IMR-90 (cell line): ENCODE measurements at regions not wholly inside any gene's neighbourhood (a gene's known extent, or its start where the extent isn't known, plus 50 kb on each side); places are given as distances from the start of the nearest gene placed in this dataset.

Experiments
- ATAC-seq: fragments of 200-7000 bp; cut with Tn5 transposase; 2 replicates; pipeline ENCODE4 v1.9.1; 2020; ENCODE audit warnings: low read depth, mild to moderate bottlenecking, moderate library complexity
- BruUV-seq: library from RNA; stranded (reverse); fragments of 400-500 nt; replicated peaks from 2 replicates; lab custom pipeline; 2021; lab: Mats Ljungman, UMichigan
- CTCF ChIA-PET: fragments of 300-600 bp; formaldehyde crosslinking; extraction: SDS; loops from one replicate; lab custom pipeline; 2021; ENCODE audit warnings: antibody characterized with exemption; lab: Yijun Ruan, JAX
- POLR2A ChIA-PET: fragments of 300-600 bp; sonication (Branson Sonifier 250); formaldehyde crosslinking; loops from one replicate; lab custom pipeline; 2022; ENCODE audit warnings: antibody characterized with exemption; ENCODE audit not compliant: unreplicated experiment; lab: Charles Lee
- DNase-seq: peaks from one replicate; pipeline ENCODE4 v3.0.0; 2013
- H2AFZ ChIP-seq: replicated peaks from 2 replicates; pipeline ENCODE3; 2013; ENCODE audit warnings: low read length, mild to moderate bottlenecking; ENCODE audit not compliant: poor library complexity
- H2AK5ac ChIP-seq: 2 replicates; pipeline ENCODE4 v1.6.1; 2013; ENCODE audit warnings: low read depth, low read length, inconsistent platforms
- H2AK9ac ChIP-seq: replicated peaks from 2 replicates; pipeline ENCODE3; 2013; ENCODE audit warnings: mild to moderate bottlenecking, low read depth, low read length, moderate library complexity; ENCODE audit not compliant: poor library complexity
- H2BK120ac ChIP-seq: 2 replicates; pipeline ENCODE4 v1.6.1; 2013; ENCODE audit warnings: low read depth, low read length, inconsistent platforms
- H2BK15ac ChIP-seq: 3 replicates; pipeline ENCODE4 v1.6.1; 2013; ENCODE audit warnings: low read depth, low read length, inconsistent platforms
- H2BK20ac ChIP-seq: 2 replicates; pipeline ENCODE4 v1.6.1; 2013; ENCODE audit warnings: low read depth, mild to moderate bottlenecking, inconsistent platforms, low read length, moderate library complexity
- H2BK5ac ChIP-seq: 2 replicates; pipeline ENCODE4 v1.6.1; 2013; ENCODE audit warnings: mild to moderate bottlenecking, low read depth, low read length, inconsistent platforms; ENCODE audit not compliant: poor library complexity, severe bottlenecking
- H3K14ac ChIP-seq: replicated peaks from 2 replicates; pipeline ENCODE4 v1.6.1; 2013; ENCODE audit warnings: low read depth, low read length, inconsistent platforms
- H3K18ac ChIP-seq: 2 replicates; pipeline ENCODE4 v1.6.1; 2013; ENCODE audit warnings: low read depth, low read length, control low read depth
- H3K23ac ChIP-seq: 2 replicates; pipeline ENCODE4 v1.6.1; 2013; ENCODE audit warnings: low read depth, low read length, inconsistent platforms
- H3K27ac ChIP-seq: 2 replicates; pipeline ENCODE4 v1.5.1; 2013; ENCODE audit warnings: mild to moderate bottlenecking, control low read depth, low read length; ENCODE audit not compliant: insufficient read depth
- H3K27me3 ChIP-seq: 2 replicates; pipeline ENCODE4 v1.6.1; 2013; ENCODE audit warnings: low read length; ENCODE audit not compliant: control insufficient read depth, insufficient read depth
- H3K36me3 ChIP-seq: 2 replicates; pipeline ENCODE4 v1.6.1; 2013; ENCODE audit warnings: low read length, mixed read lengths; ENCODE audit not compliant: control insufficient read depth, insufficient read depth
- H3K4ac ChIP-seq: 2 replicates; pipeline ENCODE4 v1.6.1; 2013; ENCODE audit warnings: low read depth, low read length, inconsistent platforms
- H3K4me1 ChIP-seq: 2 replicates; pipeline ENCODE4 v1.6.1; 2013; ENCODE audit warnings: low read length, mixed read lengths; ENCODE audit not compliant: control insufficient read depth, insufficient read depth
- H3K4me2 ChIP-seq: 2 replicates; pipeline ENCODE4 v1.6.1; 2013; ENCODE audit warnings: low read depth, mild to moderate bottlenecking, control low read depth, low read length, moderate library complexity
- H3K4me3 ChIP-seq: 2 replicates; pipeline ENCODE4 v1.5.1; 2013; ENCODE audit warnings: low read depth, mild to moderate bottlenecking, control low read depth, low read length, moderate library complexity; ENCODE audit not compliant: insufficient read depth
- H3K56ac ChIP-seq: 2 replicates; pipeline ENCODE4 v1.6.1; 2013; ENCODE audit warnings: low read length, inconsistent platforms; ENCODE audit not compliant: insufficient read depth; ENCODE audit errors: extremely low read depth
- H3K79me1 ChIP-seq, 2 experiments: 2 replicates each; pipeline ENCODE4 v1.6.1; 2013; ENCODE audit warnings: low read length in 2 of 2, inconsistent platforms in 1 of 2, low read depth in 1 of 2
- H3K9ac ChIP-seq: 2 replicates; pipeline ENCODE4 v1.6.1; 2013; ENCODE audit warnings: low read depth, low read length, control low read depth
- H3K9me1 ChIP-seq: 2 replicates; pipeline ENCODE4 v1.6.1; 2013; ENCODE audit warnings: low read length, inconsistent platforms; ENCODE audit not compliant: insufficient read depth
- H3K9me3 ChIP-seq: 2 replicates; pipeline ENCODE4 v1.6.1; 2013; ENCODE audit warnings: low read length; ENCODE audit not compliant: control insufficient read depth, insufficient read depth
- H4K20me1 ChIP-seq: 2 replicates; pipeline ENCODE4 v1.6.1; 2013; ENCODE audit warnings: low read length, inconsistent platforms; ENCODE audit not compliant: insufficient read depth
- H4K5ac ChIP-seq: 2 replicates; pipeline ENCODE4 v1.6.1; 2013; ENCODE audit warnings: mild to moderate bottlenecking, low read depth, low read length, control low read depth
- H4K8ac ChIP-seq, 2 experiments: 2 replicates each; pipeline ENCODE4 v1.6.1; 2013; ENCODE audit warnings: low read depth in 2 of 2, low read length in 2 of 2, control low read depth in 1 of 2, inconsistent platforms in 1 of 2
- H4K91ac ChIP-seq: 2 replicates; pipeline ENCODE4 v1.6.1; 2013; ENCODE audit warnings: low read depth, low read length, inconsistent platforms; ENCODE audit not compliant: insufficient read depth
- BHLHE40 ChIP-seq: fragments of 150-350 bp; IDR thresholded peaks from 2 replicates; pipeline ENCODE4 v1.6.1; 2016; ENCODE audit warnings: mild to moderate bottlenecking, low read depth, low read length
- CHD1 ChIP-seq: IDR thresholded peaks from 2 replicates; pipeline ENCODE4 v1.6.1; 2012; ENCODE audit warnings: low read depth, low read length, improper control_type of control experiment
- FOS ChIP-seq: fragments of 150-350 bp; IDR thresholded peaks from 2 replicates; pipeline ENCODE4 v1.6.1; 2016; ENCODE audit warnings: low read depth, low read length
- MAFK ChIP-seq: IDR thresholded peaks from 2 replicates; pipeline ENCODE4 v1.6.1; 2012; ENCODE audit warnings: low read depth, low read length, improper control_type of control experiment
- MAZ ChIP-seq: IDR thresholded peaks from 2 replicates; pipeline ENCODE4 v1.6.1; 2012; ENCODE audit warnings: low read depth, mild to moderate bottlenecking, low read length, improper control_type of control experiment, moderate library complexity, borderline replicate concordance
- MXI1 ChIP-seq: IDR thresholded peaks from 2 replicates; pipeline ENCODE4 v1.6.1; 2012; ENCODE audit warnings: low read depth, mild to moderate bottlenecking, low read length, moderate library complexity, borderline replicate concordance
- NFE2L2 ChIP-seq: fragments of 150-350 bp; IDR thresholded peaks from 2 replicates; pipeline ENCODE4 v1.6.1; 2016; ENCODE audit warnings: low read depth, mild to moderate bottlenecking, low read length
- RAD21 ChIP-seq: IDR thresholded peaks from 2 replicates; pipeline ENCODE4 v1.6.1; 2012; ENCODE audit warnings: low read length, improper control_type of control experiment
- RCOR1 ChIP-seq: IDR thresholded peaks from 2 replicates; pipeline ENCODE4 v1.6.1; 2012; ENCODE audit warnings: mild to moderate bottlenecking, low read length, improper control_type of control experiment; ENCODE audit not compliant: insufficient replicate concordance
- RFX5 ChIP-seq: IDR thresholded peaks from 2 replicates; pipeline ENCODE4 v1.8.0; 2012; ENCODE audit warnings: low read depth, mild to moderate bottlenecking, low read length, moderate library complexity
- SMC3 ChIP-seq: fragments of 150-350 bp; IDR thresholded peaks from 2 replicates; pipeline ENCODE4 v1.6.1; 2016; ENCODE audit warnings: low read depth, mild to moderate bottlenecking, antibody characterized with exemption, low read length, moderate library complexity
- dilution Hi-C: fragments of 300-500 bp; cut with HindIII; formaldehyde crosslinking; loops from one replicate; pipeline ENCODE4 v1.14.3; 2018; ENCODE audit warnings: low sequenced_read_pairs; ENCODE audit not compliant: unreplicated experiment
- in situ Hi-C: fragments of 300-500 bp; cut with MboI; formaldehyde crosslinking; loops from 3 replicates; pipeline ENCODE4 v1.14.3; 2019; ENCODE audit warnings: low sequenced_read_pairs, inconsistent platforms, mixed read lengths
- intact Hi-C: fragments of 100-400 bp; cut with micrococcal nuclease; formaldehyde crosslinking; loops from 2 replicates; pipeline ENCODE4 v1.10.0; 2022
- TF ChIP-seq, protein P1 (sequence below): fragments of 150-350 bp; IDR thresholded peaks from 2 replicates; pipeline ENCODE4 v1.6.1; 2016; ENCODE audit warnings: low read depth, mild to moderate bottlenecking, low read length, moderate library complexity, borderline replicate concordance
- TF ChIP-seq, protein P2 (sequence below): fragments of 150-350 bp; IDR thresholded peaks from 2 replicates; pipeline ENCODE4 v1.6.1; 2017; ENCODE audit warnings: mild to moderate bottlenecking, antibody characterized with exemption, low read length, low read depth
- TF ChIP-seq, protein P3 (sequence below): conservative IDR thresholded peaks from 2 replicates; pipeline ENCODE4 v1.5.1; 2012; ENCODE audit warnings: mild to moderate bottlenecking, low read depth, low read length, improper control_type of control experiment

DNA sequence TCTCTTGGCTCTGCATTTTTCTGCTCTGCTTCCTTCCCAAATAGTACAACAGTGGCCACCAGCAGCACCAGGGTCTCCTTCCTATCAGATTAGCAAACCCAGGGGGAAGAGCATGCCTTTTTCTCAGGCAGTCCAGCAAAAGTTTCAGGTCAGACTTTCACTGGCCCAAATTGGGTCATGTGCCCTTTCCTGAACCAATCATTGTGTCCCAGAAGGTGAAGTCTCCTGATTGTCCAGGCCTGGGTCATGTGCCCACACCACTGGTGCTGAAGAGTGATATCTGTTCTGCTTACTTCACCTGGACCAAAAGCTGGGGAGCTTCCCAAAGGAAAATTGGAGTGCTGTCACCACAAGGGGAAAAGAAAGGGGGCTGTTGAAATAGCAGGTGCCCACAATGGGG lies 64.1 kb upstream of the ALX4 start:
- Histone ChIP-seq H3K4me1 (no peaks in the 10 kb centered on the region), H3K4me2 (no peak overlapping the region), H3K56ac (no peak overlapping the region), H3K4ac (no peak overlapping the region), H4K91ac (no peak overlapping the region), H2AFZ (no peak overlapping the region), H3K9ac (no peak overlapping the region), H3K4me3 (no peak overlapping the region), H4K8ac (no peak overlapping the region), H2BK20ac (no peak overlapping the region), H3K18ac (no peak overlapping the region), H2BK120ac (no peak overlapping the region), H3K14ac (no peak overlapping the region), H3K9me3 (no peaks in the 10 kb centered on the region), H4K20me1 (no peaks in the 10 kb centered on the region; the same call in 1 of the 2 replicates), H2BK15ac (no peak overlapping the region), H4K5ac (no peak overlapping the region), H3K23ac (no peak overlapping the region), H2AK5ac (no peak overlapping the region), H2AK9ac (no peak overlapping the region), H3K36me3 (no peaks in the 10 kb centered on the region), H2BK5ac (no peak overlapping the region), H3K27me3 (no peaks in the 10 kb centered on the region; the same call in 1 of the 2 replicates), H3K9me1 (no peaks in the 10 kb centered on the region), H3K79me1 (no peaks in the 10 kb centered on the region), H3K27ac (no peak overlapping the region)
- TF ChIP-seq NFE2L2 (no peak), MAFK (no peak), MAZ (no peak), FOS (no peak), BHLHE40 (no peak), RAD21 (no peak), MXI1 (no peak), RFX5 (no peak), CHD1 (no peak), SMC3 (no peak), RCOR1 (no peak)
- TF ChIP-seq, protein P1, sequence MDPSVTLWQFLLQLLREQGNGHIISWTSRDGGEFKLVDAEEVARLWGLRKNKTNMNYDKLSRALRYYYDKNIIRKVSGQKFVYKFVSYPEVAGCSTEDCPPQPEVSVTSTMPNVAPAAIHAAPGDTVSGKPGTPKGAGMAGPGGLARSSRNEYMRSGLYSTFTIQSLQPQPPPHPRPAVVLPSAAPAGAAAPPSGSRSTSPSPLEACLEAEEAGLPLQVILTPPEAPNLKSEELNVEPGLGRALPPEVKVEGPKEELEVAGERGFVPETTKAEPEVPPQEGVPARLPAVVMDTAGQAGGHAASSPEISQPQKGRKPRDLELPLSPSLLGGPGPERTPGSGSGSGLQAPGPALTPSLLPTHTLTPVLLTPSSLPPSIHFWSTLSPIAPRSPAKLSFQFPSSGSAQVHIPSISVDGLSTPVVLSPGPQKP, result no peak
- TF ChIP-seq, protein P2, sequence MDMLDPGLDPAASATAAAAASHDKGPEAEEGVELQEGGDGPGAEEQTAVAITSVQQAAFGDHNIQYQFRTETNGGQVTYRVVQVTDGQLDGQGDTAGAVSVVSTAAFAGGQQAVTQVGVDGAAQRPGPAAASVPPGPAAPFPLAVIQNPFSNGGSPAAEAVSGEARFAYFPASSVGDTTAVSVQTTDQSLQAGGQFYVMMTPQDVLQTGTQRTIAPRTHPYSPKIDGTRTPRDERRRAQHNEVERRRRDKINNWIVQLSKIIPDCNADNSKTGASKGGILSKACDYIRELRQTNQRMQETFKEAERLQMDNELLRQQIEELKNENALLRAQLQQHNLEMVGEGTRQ, result no peak
- TF ChIP-seq, protein P3, sequence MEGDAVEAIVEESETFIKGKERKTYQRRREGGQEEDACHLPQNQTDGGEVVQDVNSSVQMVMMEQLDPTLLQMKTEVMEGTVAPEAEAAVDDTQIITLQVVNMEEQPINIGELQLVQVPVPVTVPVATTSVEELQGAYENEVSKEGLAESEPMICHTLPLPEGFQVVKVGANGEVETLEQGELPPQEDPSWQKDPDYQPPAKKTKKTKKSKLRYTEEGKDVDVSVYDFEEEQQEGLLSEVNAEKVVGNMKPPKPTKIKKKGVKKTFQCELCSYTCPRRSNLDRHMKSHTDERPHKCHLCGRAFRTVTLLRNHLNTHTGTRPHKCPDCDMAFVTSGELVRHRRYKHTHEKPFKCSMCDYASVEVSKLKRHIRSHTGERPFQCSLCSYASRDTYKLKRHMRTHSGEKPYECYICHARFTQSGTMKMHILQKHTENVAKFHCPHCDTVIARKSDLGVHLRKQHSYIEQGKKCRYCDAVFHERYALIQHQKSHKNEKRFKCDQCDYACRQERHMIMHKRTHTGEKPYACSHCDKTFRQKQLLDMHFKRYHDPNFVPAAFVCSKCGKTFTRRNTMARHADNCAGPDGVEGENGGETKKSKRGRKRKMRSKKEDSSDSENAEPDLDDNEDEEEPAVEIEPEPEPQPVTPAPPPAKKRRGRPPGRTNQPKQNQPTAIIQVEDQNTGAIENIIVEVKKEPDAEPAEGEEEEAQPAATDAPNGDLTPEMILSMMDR, result no peak
- intact Hi-C loops (no loop called here), dilution Hi-C loops (no loop called here), in situ Hi-C loops (no loop called here)
- ChIA-PET CTCF (interaction anchor here (0.6 kb wide), 1 partner anchor 16 kb away, joined by 3 read pairs; no protein-coding TSS in a partner anchor), POLR2A (no interaction called here)
- BruUV-seq, result no TSS peak
- DNase-seq, result no peak
- no peak for ATAC-seq
